Esophagus muscularis mucosa (tissue), 4 donors: ENCODE measurements at regions not wholly inside any gene's neighbourhood (a gene's known extent, or its start where the extent isn't known, plus 50 kb on each side); places are given as distances from the start of the nearest gene placed in this dataset.

Source experiments
- DNase-seq: peaks from one replicate; pipeline ENCODE4 v3.0.0-alpha.2; 2017; ENCODE audit errors: extremely low spot score
- H3K27ac ChIP-seq, 4 donors: fragments of 200-600 bp; sonication (generic); replicated peaks in 1 of 4; 1 replicate in 3 of 4; 2 replicates in 1 of 4; pipeline ENCODE4 v1.5.1; 2016 to 2019; ENCODE audit warnings: mild to moderate bottlenecking in 1 of 4
- H3K27me3 ChIP-seq, 4 donors: fragments of 200-600 bp; sonication (generic); one replicate each; pipeline versions ENCODE4 v1.5.1 to v1.6.0; 2016 to 2019
- H3K36me3 ChIP-seq, 4 donors: fragments of 200-600 bp; sonication (generic); one replicate each; pipeline ENCODE4 v1.5.1; 2016 to 2019
- H3K4me1 ChIP-seq, 4 donors: fragments of 200-600 bp; sonication (generic); one replicate each; pipeline ENCODE4 v1.5.1; 2016 to 2019
- H3K4me3 ChIP-seq, 4 donors: fragments of 200-600 bp; sonication (generic); 1 replicate in 2 of 4; 2 replicates in 2 of 4; pipeline ENCODE4 v1.5.1; 2016 to 2019; ENCODE audit warnings: mild to moderate bottlenecking in 4 of 4, moderate library complexity in 1 of 4
- H3K9me3 ChIP-seq, 4 donors: fragments of 200-600 bp; sonication (generic); 1 replicate in 3 of 4; 2 replicates in 1 of 4; pipeline ENCODE4 v1.5.1; 2016 to 2019
- EP300 ChIP-seq: sonication (generic); formaldehyde crosslinking; IDR thresholded peaks from one replicate; pipeline ENCODE4 v1.6.1; 2017; ENCODE audit warnings: antibody characterized with exemption
- POLR2A ChIP-seq: fragments of 450-650 bp; IDR thresholded peaks from one replicate; pipeline ENCODE4 v1.6.1; 2017; ENCODE audit warnings: antibody characterized with exemption, moderate library complexity, mild to moderate bottlenecking, low read depth
- POLR2AphosphoS5 ChIP-seq, 2 donors: sonication (generic); formaldehyde crosslinking; IDR thresholded peaks; one replicate each; pipeline ENCODE4 v1.6.1; 2017; ENCODE audit warnings: antibody characterized with exemption in 2 of 2
- WGBS: methylation state at CpG from one replicate; pipeline ENCODE4 v1.1.5; 2018; 5-methylcytosine and 5-hydroxymethylcytosine counted together
- intact Hi-C: fragments of 100-400 bp; cut with DNase I; formaldehyde crosslinking; loops from one replicate; pipeline ENCODE4 v1.15.1; 2023
- TF ChIP-seq, protein P1 (sequence below), 3 experiments: fragments of 200-600 bp in 2 of 3; fragments of 450-650 bp in 1 of 3; sonication (generic) in 2 of 3; IDR thresholded peaks; one replicate each; pipeline ENCODE4 v1.5.1; 2017 to 2019; ENCODE audit warnings: antibody characterized with exemption in 3 of 3, mild to moderate bottlenecking in 2 of 3, moderate library complexity in 1 of 3

GRCh38 chr12:78746001-78746400 is 118.6 kb upstream of the SYT1 start:
- Histone ChIP-seq H3K4me1 (no peaks in the 10 kb centered on the region), H3K4me3 (no peak overlapping the region), H3K9me3 (peaks cover 0 to 3% (median 0%) of the 10 kb centered on the region in 4 donors), H3K27me3 (no peaks in the 10 kb centered on the region), H3K27ac (no peak overlapping the region), H3K36me3 (no peaks in the 10 kb centered on the region)
- no peak for TF ChIP-seq EP300
- no peak for TF ChIP-seq POLR2A
- no peak for TF ChIP-seq POLR2AphosphoS5 (IDR thresholded peaks at IDR 0.05)
- TF ChIP-seq, protein P1, sequence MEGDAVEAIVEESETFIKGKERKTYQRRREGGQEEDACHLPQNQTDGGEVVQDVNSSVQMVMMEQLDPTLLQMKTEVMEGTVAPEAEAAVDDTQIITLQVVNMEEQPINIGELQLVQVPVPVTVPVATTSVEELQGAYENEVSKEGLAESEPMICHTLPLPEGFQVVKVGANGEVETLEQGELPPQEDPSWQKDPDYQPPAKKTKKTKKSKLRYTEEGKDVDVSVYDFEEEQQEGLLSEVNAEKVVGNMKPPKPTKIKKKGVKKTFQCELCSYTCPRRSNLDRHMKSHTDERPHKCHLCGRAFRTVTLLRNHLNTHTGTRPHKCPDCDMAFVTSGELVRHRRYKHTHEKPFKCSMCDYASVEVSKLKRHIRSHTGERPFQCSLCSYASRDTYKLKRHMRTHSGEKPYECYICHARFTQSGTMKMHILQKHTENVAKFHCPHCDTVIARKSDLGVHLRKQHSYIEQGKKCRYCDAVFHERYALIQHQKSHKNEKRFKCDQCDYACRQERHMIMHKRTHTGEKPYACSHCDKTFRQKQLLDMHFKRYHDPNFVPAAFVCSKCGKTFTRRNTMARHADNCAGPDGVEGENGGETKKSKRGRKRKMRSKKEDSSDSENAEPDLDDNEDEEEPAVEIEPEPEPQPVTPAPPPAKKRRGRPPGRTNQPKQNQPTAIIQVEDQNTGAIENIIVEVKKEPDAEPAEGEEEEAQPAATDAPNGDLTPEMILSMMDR (IDR thresholded peaks at IDR 0.05) = no peak
- WGBS = 94% methylated on average over 2 of the region's 2 CpGs
- DNase-seq = no peak
- intact Hi-C loops = no loop called here

DNA sequence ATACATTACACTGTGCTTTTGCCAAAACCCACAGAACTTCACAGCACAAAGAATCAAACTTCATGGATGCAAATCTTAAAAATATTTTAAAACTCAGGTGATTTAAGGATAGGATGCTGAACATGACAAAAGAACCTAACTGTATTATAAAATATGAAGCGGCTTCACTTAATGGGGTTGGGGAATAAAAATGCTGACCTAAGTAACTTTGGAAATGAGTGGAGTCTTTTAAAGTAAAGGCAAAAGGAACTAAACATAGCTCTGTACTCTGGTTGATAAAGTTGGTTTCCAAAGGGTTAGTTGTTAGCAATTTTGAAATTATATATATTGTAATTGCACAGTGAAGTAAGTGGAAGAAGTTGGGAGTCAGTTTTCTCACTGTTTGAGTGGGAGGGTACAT is 111.5 kb upstream of the SYT1 start:
- H3K4me1 ChIP-seq = no peaks in the 10 kb centered on the region
- 94% methylated on average over 1 of the region's 1 CpG for WGBS
- DNase-seq = no peak
- H3K27me3 ChIP-seq = no peaks in the 10 kb centered on the region
- H3K9me3 ChIP-seq = no peaks in the 10 kb centered on the region
- intact Hi-C loops = no loop called here
- no peaks in the 10 kb centered on the region for H3K36me3 ChIP-seq
- H3K4me3 ChIP-seq = no peak overlapping the region
- H3K27ac ChIP-seq = no peak overlapping the region
- TF ChIP-seq EP300 (no peak), POLR2AphosphoS5 (IDR thresholded peaks at IDR 0.05) (no peak), POLR2A (no peak)
- TF ChIP-seq, protein P1 (IDR thresholded peaks at IDR 0.05) = no peak

DNA sequence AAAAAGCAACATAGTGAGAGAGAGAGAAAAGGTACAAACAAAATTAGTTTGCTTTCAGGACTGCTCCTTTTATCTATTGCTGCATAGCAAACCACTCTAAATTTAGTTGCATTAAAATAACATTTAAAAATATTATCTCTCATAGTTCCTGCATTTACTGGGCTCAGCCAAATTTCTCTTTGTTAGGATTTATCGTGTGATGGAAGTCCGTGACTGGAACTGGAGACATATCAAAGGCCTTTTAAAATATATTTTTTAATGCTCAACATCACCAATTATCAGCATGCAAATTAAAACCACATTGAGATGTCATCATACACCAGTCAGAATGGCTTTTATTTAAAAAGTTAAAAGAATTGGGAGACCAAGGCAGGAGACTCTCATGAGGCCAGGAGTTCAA is 107.6 kb upstream of the SYT1 start:
- no peaks in the 10 kb centered on the region for H3K27me3 ChIP-seq
- TF ChIP-seq, protein P1 (IDR thresholded peaks at IDR 0.05) = no peak
- TF ChIP-seq POLR2AphosphoS5 (IDR thresholded peaks at IDR 0.05) = no peak
- TF ChIP-seq POLR2A = no peak
- no peak for TF ChIP-seq EP300
- H3K9me3 ChIP-seq = no peaks in the 10 kb centered on the region
- H3K27ac ChIP-seq = no peak overlapping the region
- no peak for DNase-seq
- H3K36me3 ChIP-seq = no peaks in the 10 kb centered on the region
- no peak overlapping the region for H3K4me3 ChIP-seq
- WGBS = 66% methylated on average over 2 of the region's 2 CpGs
- H3K4me1 ChIP-seq = no peaks in the 10 kb centered on the region
- intact Hi-C loops = no loop called here

DNA sequence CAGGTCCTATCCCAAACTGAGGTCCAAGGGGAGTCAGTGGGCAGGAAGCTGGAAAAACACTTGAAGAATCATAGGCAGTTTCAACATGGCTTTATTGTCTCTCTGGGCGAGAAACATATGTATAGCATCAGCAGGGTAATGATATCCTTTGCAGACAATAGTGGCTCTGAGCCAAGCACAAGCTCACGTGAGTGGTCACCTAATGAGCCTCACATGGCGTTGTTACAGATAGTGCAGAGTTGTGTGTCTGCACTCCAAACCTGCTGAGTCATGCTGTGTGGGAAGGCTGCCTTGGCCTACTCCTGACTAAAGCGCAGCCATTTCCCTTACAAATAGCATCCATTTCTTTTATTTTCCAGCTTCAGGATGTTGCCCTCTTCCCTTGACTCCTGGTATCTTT is 105.2 kb upstream of the SYT1 start:
- Histone ChIP-seq H3K4me1 (no peaks in the 10 kb centered on the region), H3K4me3 (no peak overlapping the region), H3K36me3 (no peaks in the 10 kb centered on the region), H3K27ac (no peak overlapping the region), H3K9me3 (no peaks in the 10 kb centered on the region), H3K27me3 (no peaks in the 10 kb centered on the region)
- 86% methylated on average over 4 of the region's 4 CpGs for WGBS
- intact Hi-C loops = no loop called here
- TF ChIP-seq POLR2A (no peak), EP300 (no peak), POLR2AphosphoS5 (IDR thresholded peaks at IDR 0.05) (no peak)
- TF ChIP-seq, protein P1 (IDR thresholded peaks at IDR 0.05) = no peak
- DNase-seq = no peak

GRCh38 chr12:78760906-78761305 is 103.7 kb upstream of the SYT1 start:
- Histone ChIP-seq H3K9me3 (no peaks in the 10 kb centered on the region), H3K27ac (no peak overlapping the region), H3K4me3 (no peak overlapping the region), H3K36me3 (no peaks in the 10 kb centered on the region), H3K4me1 (no peaks in the 10 kb centered on the region), H3K27me3 (no peaks in the 10 kb centered on the region)
- TF ChIP-seq POLR2AphosphoS5 (IDR thresholded peaks at IDR 0.05) (no peak), POLR2A (no peak), EP300 (no peak)
- TF ChIP-seq, protein P1 (IDR thresholded peaks at IDR 0.05) = no peak
- intact Hi-C loops = no loop called here
- no peak for DNase-seq
- 91% methylated on average over 5 of the region's 5 CpGs for WGBS
